ENCODE measurements at regions not wholly inside any gene's neighbourhood (a gene's known extent, or its start where the extent isn't known, plus 50 kb on each side); places are given as distances from the start of the nearest gene placed in this dataset.
"Not testable (repeated sequence)": the region's sequence is repeated elsewhere in the genome, so short reads cannot be mapped to it uniquely, and the experiment has no call there.

GRCh38 chr19:30281906-30282305, 90.3 kb upstream of the ZNF536 start:
- DNase-seq: no peak

GRCh38 chr19:30283556-30283955, 88.6 kb upstream of the ZNF536 start:
- no peak for DNase-seq

- DNase-seq: no peak
Observed at GRCh38 chr19:30284209-30284608, 88.0 kb upstream of the ZNF536 start.

GRCh38 chr19:30284885-30285284, 87.3 kb upstream of the ZNF536 start:
- DNase-seq: no peak

- DNase-seq: no peak
Observed at GRCh38 chr19:30286378-30286777, 85.8 kb upstream of the ZNF536 start.

- DNase-seq: no peak
Observed at GRCh38 chr19:30287259-30287658, 84.9 kb upstream of the ZNF536 start.

GRCh38 chr19:30287973-30288372, 84.2 kb upstream of the ZNF536 start:
- DNase-seq: no peak

- no peak for DNase-seq
Observed at GRCh38 chr19:30288911-30289310, 83.3 kb upstream of the ZNF536 start.

GRCh38 chr19:30289336-30289735, 82.8 kb upstream of the ZNF536 start:
- DNase-seq: no peak

GRCh38 chr19:30290805-30291204, 81.4 kb upstream of the ZNF536 start:
- DNase-seq: not testable (repeated sequence)

- DNase-seq: no peak
Observed at GRCh38 chr19:30293051-30293785, 79.0 kb upstream of the ZNF536 start.

- DNase-seq: no peak
Observed at GRCh38 chr19:30297969-30298368, 74.2 kb upstream of the ZNF536 start.

- no peak for DNase-seq
Observed at GRCh38 chr19:30303131-30303654, 69.0 kb upstream of the ZNF536 start.

GRCh38 chr19:30304540-30304939, 67.6 kb upstream of the ZNF536 start:
- DNase-seq: no peak

GRCh38 chr19:30305346-30306060, 66.7 kb upstream of the ZNF536 start:
- no peak for DNase-seq

GRCh38 chr19:30307191-30307974, 64.8 kb upstream of the ZNF536 start:
- no peak for DNase-seq

- no peak for DNase-seq
Observed at GRCh38 chr19:30309176-30309575, 63.0 kb upstream of the ZNF536 start.

- DNase-seq: no peak
Observed at GRCh38 chr19:30309905-30310601, 62.1 kb upstream of the ZNF536 start.

GRCh38 chr19:30310602-30311263, 61.5 kb upstream of the ZNF536 start:
- DNase-seq: no peak

- DNase-seq: no peak
Observed at GRCh38 chr19:30311911-30312310, 60.3 kb upstream of the ZNF536 start.

- no peak for DNase-seq
Observed at GRCh38 chr19:30312582-30313352, 59.4 kb upstream of the ZNF536 start.

Measured in suppressor macrophage treated with lipopolysaccharide for 4 hours (primary cell).